ENCODE measurements at regions not wholly inside any gene's neighbourhood (a gene's known extent, or its start where the extent isn't known, plus 50 kb on each side); places are given as distances from the start of the nearest gene placed in this dataset.

DNA sequence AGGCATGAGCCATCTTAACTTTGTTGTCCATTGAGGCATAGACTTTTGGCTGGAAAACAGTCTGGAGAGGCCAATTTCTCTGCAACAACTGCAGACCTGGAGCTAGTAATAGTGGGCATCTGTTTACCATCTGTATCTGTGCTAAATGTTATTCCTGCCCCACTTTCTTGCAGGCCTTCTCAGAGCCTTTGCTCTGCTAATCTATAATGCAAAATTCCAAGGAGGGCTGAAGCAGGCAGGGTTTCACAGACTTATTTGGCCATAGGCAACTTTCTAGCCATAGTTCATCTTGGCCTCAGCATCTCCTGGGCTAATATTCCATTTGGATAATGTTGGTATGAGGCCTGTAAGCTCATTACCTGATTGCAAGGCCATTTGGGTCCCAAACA is 124.5 kb upstream of the CSF3R start:
- no peak for DNase-seq (ENCODE audit: low read depth)

DNA sequence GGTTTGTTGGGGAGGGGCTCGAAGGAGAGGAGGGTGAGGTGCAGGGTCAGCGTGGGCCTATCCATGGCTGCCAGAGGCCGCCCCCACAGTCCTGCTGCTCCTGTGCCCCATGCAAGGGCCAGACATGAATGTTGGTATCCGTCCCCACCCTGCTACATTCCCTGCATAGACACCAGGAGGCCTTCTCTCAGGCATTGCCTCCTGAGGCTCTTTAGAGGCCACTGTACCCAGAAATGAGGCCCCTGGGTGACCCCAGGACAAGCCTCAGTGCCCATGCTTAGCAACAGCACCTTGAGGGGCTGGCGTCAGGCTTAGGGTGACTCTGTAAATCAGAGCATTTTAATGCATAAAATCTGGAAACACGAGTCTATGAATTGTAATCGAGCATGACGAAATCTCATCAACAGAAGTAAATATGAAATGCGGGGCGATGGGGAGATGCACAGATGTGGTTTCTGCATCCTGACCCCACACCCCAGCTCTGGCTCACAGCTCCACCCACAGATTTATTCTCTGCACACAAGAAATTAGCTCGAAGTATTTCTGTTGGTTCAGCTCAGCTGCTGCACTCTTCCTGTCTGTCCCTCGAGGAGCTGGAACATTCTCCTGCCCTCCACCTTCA is 124.0 kb upstream of the CSF3R start:
- DNase-seq (ENCODE audit: low read depth): no peak

DNA sequence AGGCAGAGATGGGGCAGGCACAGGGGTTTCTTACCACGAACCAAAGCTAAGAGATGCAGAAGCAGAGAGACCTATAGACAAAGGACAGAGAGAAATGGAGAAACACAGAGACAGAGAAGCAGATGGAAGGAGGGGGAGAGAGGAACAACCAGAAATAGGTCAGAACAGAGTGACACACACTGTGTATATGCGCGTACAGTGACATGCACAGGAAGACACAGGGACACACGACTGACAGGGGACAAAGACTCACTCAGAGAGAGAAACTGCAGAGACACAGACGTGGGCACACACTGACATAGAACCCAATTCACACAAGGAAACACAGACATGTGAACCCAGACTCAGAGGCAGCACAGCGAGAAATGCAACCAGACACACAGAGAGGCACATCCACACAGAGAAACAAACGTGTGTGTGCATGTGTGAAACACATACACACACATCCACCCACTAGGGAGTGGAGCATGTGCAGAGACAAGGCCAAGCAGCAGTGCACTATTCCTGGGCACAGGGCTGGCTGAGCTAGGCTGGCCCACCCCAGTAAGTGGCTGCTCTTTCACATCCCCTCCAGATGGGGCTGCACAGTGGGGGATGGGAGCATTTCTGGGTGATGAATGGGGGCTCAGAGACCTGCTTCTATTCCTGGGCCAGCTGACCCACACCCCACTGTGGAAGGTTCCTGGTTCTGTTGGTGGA is 123.4 kb upstream of the CSF3R start:
- DNase-seq (ENCODE audit: low read depth): no peak

DNA sequence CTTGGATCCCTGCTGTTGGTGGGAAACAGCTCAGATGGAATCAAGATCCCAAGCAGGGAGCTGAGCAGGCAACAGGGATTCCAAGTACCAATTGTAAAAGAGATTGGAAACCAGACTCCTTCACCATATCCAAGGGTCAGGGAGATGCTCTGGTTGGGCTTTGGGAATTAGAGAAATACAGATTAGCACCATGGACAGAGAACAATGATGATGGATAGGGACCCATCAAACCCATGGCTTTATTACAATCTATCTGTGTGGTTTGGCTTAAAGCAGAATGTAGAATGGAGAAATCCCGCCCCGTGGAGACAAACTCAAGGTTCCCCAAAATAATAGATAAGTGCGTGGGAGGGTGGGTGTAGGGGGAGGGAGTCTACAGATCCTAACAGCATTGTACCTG is 120.7 kb upstream of the CSF3R start:
- no peak for DNase-seq (ENCODE audit: low read depth)

DNA sequence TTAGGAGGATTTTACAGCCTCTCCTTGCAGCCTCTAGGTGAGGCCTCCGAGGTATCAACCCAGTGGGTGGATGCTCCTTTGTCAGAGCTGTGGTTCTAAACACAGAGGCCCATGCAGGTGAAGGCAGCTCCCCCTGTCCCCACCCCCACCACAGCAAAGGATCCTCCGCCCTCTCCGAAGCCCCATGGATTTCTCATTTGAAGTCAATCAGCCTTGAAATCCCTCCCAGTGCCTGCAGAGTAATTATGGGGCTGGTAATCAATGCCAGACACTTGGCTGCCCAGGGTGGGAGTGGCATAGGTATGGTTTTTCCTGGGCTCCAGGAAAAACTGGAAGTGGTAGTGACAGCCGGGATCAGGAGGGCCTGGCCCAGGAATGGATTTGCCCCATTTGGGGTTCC is 119.5 kb upstream of the CSF3R start:
- no peak for DNase-seq (ENCODE audit: low read depth)

DNA sequence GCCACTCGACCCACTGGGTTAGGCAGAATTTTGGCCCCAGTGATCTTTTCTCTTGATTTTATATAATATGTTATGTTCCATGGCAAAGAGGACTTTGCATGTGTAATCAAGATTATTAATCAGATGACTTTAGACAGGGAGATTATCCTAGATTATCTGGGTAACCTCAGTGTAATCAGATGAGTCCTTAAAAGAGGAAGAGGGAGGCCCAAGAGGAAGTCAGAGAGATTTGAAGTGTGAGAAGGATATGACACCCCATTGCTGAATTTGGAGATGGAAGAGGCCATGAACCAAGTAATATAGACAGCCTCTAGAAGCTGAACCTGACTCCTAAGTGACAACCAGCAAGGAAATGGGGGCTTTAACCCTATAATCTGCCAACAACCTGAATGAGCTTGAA is 117.1 kb upstream of the CSF3R start:
- no peak for DNase-seq (ENCODE audit: low read depth)

DNA sequence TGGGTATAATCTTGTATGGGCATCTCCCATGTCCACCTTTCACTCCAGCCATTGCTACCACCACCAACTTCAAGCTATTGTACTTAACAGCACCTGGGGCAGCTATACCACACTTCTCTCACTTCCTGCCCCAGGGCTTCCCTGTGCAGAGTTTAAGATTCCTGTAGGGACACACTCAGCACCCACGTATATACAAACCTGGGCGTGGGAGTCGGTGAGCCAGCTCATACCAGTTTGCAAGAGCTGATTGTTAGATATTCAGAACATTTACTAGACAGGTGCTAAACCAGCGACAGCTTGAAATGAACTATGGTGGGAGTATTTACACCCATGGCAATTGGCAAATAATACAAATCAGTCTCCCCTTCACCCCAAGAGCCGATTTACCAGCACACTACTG is 114.8 kb upstream of the CSF3R start:
- DNase-seq (ENCODE audit: low read depth): no peak

DNA sequence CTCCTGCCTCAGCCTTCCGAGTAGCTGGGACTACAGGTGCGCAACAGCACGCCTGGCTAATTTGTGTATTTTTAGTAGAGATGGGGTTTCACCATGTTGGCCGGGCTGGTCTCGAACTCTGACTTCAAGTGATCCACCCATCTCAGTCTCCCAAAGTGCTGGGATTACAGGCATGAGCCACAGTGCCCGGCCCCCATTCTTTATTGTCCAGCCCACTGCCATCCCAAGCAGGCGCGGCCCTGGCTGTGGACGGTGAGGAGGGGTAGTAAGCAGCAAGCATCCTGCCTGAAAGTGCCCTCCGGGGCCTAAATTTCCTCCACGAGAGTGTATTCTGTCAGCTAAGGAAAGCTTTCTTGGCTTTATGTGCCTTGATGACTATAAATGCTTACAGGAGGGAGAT is 113.2 kb upstream of the CSF3R start:
- DNase-seq (ENCODE audit: low read depth): no peak

DNA sequence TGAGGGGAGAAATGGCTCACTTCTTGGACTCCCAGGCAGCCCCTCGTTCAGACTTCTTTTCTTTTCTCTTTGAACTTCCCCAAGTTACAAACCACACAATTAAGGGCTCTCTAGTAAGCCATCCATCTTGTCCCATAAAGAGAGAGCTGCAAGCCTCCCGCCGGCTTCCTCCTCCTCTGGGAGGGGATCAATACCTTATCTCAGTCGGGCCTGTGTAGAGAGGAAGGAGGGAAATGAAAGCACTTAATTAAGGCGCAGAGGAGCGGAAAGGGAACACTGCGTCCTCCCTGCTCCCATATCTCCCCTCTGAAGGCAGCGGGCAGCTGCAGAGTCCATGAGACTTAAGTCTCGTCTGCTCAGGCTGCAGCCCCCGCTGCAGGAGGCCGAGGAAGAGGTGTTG is 112.6 kb upstream of the CSF3R start:
- no peak for DNase-seq (ENCODE audit: low read depth)

DNA sequence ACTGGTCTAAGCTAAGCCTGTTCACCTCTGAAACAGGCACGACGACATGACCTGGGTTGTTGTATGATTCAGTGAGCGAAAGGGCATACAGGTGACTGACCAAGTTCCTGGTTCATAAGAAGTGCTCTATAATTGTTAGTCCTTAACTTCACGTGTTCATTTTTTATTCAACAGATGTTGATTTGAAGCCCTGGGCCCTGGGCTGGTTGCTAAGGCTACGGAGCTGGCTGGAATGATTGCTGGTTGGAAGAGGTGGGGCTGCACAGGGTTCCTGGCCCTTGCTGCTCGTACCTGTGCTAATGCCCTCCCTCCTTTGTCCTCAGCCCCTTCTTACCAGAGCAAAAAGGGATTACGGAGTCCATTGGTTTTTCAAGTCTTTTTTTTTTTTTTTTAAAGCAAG is 111.3 kb upstream of the CSF3R start:
- no peak for DNase-seq (ENCODE audit: low read depth)

DNA sequence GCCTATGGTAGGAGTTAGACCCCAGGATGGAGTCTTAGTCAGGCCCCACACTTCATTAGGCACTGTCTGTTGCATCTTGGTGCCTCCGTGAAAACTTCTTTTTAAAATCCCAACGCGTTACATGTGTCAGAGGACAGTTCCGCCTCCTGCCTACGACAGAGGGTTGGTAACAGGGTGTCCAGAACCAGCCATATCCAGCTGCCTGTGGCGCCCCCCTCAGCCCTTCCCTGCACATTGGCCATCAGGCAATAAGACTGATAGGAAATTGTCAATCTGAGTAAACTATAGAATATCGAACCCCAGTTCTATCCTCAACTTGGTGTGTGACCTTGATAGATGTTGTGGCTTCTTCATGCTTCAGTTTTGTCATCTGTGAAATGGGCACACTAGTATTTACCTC is 108.6 kb upstream of the CSF3R start:
- no peak for DNase-seq (ENCODE audit: low read depth)

DNA sequence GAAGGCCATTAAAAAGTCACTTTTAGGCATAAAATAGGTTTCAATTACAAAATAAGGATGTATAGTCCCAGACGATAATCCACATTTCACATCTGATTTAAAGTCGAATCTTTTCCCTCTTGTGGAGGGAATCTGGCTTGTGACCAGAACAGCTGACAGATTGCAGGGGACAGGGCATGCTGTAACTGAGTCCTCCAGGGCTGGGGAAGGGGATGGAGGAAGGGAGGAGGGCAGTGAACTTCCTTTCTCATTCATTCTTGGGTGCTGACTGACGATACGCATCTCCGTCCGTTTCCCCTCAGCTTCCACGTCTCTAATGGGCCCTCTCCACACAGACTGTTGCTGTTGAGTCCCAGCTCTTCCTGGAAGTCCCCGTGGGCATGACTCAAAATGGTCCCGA is 108.1 kb upstream of the CSF3R start:
- DNase-seq (ENCODE audit: low read depth): no peak

DNA sequence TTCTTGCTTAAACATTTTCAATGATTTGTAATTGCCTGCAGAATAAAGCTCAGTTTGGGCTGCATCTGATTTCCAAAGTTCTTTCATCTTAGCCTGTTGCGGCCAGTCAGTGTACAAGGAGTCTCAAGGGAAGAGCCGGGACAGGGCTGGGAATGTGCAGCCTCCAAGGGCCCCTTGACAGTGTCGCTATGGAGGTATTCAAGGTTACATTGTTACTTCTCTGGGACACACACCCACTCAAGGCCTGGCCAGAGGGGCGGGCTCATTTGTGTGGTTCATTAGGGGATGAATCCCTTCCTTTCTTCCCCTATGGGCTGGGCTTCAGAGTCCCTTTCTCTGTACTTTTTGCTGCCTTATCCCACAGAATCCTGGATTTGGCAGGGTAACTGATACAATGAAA is 107.6 kb upstream of the CSF3R start:
- no peak for DNase-seq (ENCODE audit: low read depth)

DNA sequence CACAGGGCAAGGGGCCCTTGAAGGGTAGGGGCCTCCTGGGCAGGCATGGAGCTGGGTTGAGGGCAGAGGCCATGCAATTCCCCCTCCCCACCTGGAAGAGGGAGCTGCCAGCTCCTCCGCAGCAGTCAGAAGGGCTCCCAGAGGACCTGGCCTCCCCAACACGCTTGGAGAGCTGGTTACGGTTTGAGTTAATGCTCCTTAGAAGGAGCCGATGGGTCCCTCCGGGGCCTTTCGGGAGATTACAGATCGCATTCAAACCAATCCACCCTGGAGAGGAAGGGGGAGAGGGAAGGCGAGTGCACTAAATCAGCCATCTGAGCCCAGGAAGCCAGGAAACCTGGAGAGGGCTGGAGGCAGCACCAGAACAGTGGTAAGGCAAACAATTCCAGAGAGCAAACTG is 106.3 kb upstream of the CSF3R start:
- DNase-seq (ENCODE audit: low read depth): no peak

DNA sequence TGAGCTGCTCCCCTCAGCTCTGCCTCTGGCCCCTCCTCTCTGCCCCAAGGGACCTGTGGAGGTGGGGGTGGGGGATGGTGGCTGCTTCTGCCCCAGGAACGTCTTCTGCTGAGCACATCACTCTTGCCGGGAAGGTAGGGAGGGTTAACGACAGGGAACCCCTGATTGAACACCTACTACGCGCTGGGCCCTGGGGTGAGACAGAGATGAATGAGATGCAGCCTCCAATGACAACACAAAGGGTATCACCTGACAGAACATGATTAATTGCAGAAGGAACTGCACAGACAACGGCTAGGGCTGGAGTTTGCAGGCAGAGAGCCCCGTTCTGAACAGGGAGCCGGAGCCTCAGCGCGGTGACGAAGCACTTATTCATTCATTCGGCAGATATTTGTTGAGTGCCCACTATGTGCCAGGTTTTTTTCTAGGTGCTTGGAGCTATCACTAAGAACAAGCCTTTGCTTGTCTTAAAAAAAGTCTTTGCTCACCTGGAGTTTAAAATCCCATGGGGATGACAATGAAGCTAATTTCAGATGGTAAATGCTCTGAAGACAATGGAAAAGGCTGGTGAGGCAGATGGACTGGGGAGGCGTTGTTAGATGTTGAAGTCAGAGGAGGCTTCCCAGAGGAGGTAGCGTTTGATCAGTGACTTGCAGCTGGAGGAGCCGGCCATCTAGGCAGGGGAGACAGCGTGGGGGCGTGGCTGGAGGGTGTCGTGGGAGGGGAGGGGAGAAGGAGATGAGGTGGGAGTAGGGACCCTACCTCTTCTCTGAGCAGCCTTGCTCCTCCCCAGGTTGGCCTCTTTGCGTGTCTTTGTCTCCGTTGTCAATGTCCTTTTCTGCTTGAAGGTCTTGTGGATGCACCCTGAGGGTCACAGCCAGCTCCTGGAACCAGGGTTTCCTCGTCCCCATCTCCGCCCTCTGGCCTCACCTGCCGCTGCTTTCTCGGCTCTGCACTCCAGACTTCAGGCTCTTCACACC is 103.1 kb upstream of the CSF3R start:
- DNase-seq (ENCODE audit: low read depth): no peak

DNA sequence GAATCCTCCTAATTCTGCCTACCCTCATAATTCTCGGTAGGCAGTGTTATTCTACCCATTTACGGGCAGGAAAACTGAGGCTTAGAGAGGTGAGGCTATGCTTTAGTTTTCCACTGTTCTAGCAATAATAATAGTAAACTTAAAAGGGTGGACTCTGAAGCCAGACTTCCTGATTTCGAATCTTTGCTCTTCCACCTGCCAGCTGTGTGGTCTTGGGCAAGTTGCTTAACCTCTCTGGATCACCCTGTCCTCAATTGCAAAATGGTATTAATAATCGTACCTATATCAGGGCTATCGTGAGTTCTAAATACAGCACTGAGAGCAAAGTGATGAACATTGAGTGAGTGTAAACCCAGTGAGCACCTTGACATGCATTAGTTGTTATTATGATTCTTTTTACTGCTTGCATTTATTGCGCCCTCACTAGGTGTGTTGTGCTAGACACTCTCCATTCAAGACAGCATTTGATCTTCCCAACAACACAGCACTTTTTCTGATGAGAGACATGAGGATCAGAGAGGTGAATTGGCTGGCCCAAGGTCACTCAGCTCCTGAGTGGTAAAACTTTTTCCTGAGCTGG is 102.3 kb upstream of the CSF3R start:
- DNase-seq (ENCODE audit: low read depth): no peak

DNA sequence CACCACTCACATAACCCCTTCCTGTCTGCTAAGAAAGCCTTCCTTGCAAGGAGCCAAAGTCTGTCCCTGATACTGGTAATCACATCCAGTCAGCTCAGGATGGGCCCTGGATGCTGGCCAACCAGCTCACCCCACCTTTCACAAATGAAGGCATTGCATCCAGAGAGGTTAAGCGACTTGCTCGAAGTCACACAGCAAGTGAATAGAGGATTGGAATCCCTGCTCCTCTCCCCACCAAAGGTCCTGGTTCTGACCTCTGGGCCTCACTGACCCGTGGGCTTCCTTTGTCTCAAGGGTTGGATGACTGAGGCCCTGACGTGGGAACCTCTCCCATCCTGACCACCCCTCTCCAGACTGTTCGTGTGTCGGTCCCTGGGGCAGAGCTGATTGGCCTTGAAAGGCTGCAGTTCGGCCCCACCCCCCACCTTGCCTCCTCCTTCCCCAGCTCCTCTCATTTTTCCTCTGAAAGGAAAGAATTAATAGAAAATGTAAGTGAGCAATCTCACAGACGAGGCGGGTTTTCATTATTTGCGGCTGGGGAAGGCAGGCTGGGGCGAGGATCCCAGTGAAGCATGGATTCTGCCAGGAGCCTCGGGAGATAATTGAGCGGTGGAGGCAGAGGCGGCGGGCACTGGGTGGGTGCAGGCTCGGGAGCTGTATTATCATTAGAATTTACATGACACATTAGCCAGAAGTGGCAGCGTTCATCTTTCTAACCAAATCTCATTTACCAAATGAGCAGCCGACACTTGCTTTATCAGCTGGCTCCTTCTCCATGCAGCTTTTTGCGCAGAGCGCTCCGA is 101.5 kb upstream of the CSF3R start:
- DNase-seq (ENCODE audit: low read depth): no peak

DNA sequence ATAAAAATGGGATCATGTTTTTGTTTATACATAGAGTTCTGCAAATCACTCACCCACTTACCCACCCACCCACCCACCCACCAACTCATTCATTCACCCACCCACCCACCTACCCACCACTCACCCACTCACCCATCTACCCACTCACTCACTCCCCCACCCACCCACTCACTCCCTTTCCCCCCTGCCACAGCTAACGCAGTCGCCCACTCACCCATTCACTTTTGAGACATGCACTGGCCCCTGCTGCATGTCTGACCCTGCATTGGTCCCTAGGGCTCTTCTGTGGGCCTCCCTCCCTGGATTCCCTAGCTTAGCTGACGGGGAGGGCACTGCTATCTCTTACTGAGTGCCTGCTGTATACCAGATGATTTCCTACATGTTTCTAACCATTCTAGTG is 100.4 kb upstream of the CSF3R start:
- DNase-seq (ENCODE audit: low read depth): no peak

DNA sequence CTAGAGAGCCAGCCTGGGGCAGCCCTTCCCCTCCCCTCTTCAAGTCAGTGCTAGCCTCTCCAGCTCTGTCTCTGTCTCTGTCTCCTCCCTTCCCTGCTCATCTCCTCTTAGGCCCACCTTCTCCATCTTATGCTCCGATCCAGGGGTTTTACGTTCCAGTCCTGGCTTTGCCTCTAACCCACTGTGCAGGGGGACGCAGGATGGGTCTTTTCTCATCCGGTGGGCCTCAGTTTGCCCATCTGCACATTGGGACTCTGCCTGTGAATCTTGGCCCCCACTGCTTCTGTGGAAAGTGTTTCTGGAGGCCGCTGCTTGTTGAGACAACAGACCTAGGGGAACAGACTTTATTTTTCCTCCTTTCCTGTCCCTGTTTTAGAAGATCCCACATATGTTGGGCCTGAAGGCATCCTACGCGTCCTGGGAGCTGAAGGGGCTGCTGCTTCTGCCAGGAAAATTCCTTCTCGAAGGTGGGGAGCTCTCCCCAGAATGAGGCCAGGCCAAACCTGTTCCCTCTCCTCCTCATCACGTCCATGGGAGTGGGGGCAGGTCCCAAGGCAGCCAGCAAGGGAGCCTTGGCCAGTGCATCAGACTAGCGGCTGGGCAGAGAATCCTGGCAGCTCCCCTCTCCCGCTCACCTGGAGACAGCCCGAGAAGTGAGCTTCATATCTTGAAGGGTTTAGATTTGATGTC is 99.5 kb upstream of the CSF3R start:
- DNase-seq (ENCODE audit: low read depth): no peak

DNA sequence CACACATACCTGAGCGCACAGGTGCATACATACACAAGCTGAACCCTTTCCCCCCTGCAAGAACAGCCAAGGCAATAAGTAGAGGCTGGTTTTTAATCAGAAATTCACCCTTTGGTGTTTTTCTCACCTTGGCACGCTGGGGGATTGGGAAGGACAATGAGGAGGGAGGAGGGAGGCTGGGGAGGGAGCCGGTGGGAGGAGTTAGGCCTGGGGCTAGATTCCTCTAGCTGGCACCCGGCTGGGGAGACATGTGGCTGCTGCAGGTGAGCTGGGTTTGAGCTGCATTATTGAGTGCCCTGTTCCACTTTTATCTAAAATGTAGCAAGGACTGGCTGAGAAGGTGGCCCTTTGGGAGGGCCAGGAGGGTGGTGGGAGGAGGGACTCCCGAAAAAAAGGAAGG is 97.8 kb upstream of the CSF3R start:
- no peak for DNase-seq (ENCODE audit: low read depth)

DNA sequence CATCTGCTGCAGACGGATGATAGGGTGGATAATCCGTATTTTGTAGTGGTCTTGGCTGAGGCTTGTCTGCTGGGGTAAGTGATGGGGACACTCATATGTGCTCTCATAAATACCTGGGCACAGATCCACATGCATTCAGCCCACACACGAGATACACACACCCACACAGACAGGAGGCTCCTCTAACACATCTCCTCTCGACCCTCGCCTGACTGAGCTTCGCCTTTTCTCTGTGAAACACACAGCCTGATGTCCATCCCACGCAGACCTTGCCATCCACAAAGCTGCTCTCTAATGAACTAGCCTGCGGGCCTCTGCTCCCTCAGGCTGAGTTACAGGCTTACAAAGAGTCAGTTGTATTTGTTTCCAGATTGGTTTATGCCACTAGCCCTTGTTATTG is 96.3 kb upstream of the CSF3R start:
- DNase-seq (ENCODE audit: low read depth): no peak

All from renal cortical epithelial cell (primary cell).